T-cell (primary cell): ENCODE measurements at regions not wholly inside any gene's neighbourhood (a gene's known extent, or its start where the extent isn't known, plus 50 kb on each side); places are given as distances from the start of the nearest gene placed in this dataset.

Experiments
- ATAC-seq, 4 experiments: fragments of 200-7000 bp in 3 of 4; fragments of 150-1000 bp in 1 of 4; cut with Tn5 transposase; replicated peaks in 1 of 4; 1 replicate in 3 of 4; 2 replicates in 1 of 4; pipeline ENCODE4 v1.10.0; 2021; ENCODE audit warnings: moderate library complexity in 3 of 4, mild to moderate bottlenecking in 2 of 4, moderate number of reproducible peaks in 1 of 4
- CTCF ChIA-PET, 2 donors: fragments of 300-600 bp; sonication (Branson Sonifier 250); formaldehyde crosslinking; loops; one replicate each; lab custom pipeline; 2022; ENCODE audit warnings: antibody characterized with exemption in 2 of 2; lab: Charles Lee
- POLR2A ChIA-PET, 2 donors: fragments of 300-600 bp; sonication (Branson Sonifier 250); formaldehyde crosslinking; loops; one replicate each; lab custom pipeline; 2022; ENCODE audit warnings: antibody characterized with exemption in 2 of 2; lab: Charles Lee
- DNase-seq, 35 experiments: peaks; one replicate each; pipeline versions ENCODE4 v3.0.0 to v3.0.0-alpha.2; 2013 to 2023
- H3K27ac ChIP-seq: one replicate; pipeline ENCODE4 v1.5.1; 2013; ENCODE audit warnings: low read length
- H3K27me3 ChIP-seq, 2 experiments: replicated peaks in 1 of 2; 1 replicate in 1 of 2; 2 replicates in 1 of 2; pipeline versions ENCODE4 v1.6.1 to v1.7.0; 2013; ENCODE audit warnings: low read length in 1 of 2, mixed read lengths in 1 of 2; ENCODE audit not compliant: control insufficient read depth in 2 of 2, insufficient read depth in 2 of 2; ENCODE audit errors: extremely low read depth in 1 of 2
- H3K36me3 ChIP-seq, 2 donors: 1 replicate in 1 of 2; 2 replicates in 1 of 2; pipeline versions ENCODE4 v1.6.1 to v1.7.0; 2013; ENCODE audit warnings: low read length in 1 of 2; ENCODE audit not compliant: control insufficient read depth in 2 of 2, insufficient read depth in 1 of 2; ENCODE audit errors: extremely low read depth in 1 of 2
- H3K4me1 ChIP-seq, 2 experiments: 1 replicate in 1 of 2; 2 replicates in 1 of 2; pipeline versions ENCODE4 v1.6.1 to v1.7.0; 2013; ENCODE audit warnings: low read length in 2 of 2, mixed read lengths in 1 of 2; ENCODE audit not compliant: insufficient read depth in 2 of 2, control insufficient read depth in 1 of 2; ENCODE audit errors: extremely low read depth in 1 of 2
- H3K4me3 ChIP-seq, 2 donors: 1 replicate in 1 of 2; 2 replicates in 1 of 2; pipeline versions ENCODE4 v1.5.1 to v1.7.0; 2013; ENCODE audit warnings: mild to moderate bottlenecking in 2 of 2, low read length in 1 of 2, moderate library complexity in 1 of 2; ENCODE audit not compliant: control insufficient read depth in 1 of 2; ENCODE audit errors: extremely low read depth in 1 of 2
- H3K9me3 ChIP-seq: 2 replicates; pipeline ENCODE4 v1.7.0; 2013
- H3K27ac Mint-ChIP-seq, 2 donors: one replicate each; pipeline ENCODE4 v1.8.0; 2020 to 2021; ENCODE audit warnings: mild to moderate bottlenecking in 2 of 2, mixed read lengths in 2 of 2
- H3K27me3 Mint-ChIP-seq, 2 donors: one replicate each; pipeline ENCODE4 v1.8.0; 2021 to 2022; ENCODE audit warnings: mixed read lengths in 2 of 2
- H3K36me3 Mint-ChIP-seq: one replicate; pipeline ENCODE4 v1.8.0; 2021; ENCODE audit warnings: mixed read lengths
- H3K4me1 Mint-ChIP-seq, 3 donors: one replicate each; pipeline ENCODE4 v1.8.0; 2020 to 2022; ENCODE audit warnings: mixed read lengths in 3 of 3, mild to moderate bottlenecking in 1 of 3
- H3K4me3 Mint-ChIP-seq, 3 donors: one replicate each; pipeline ENCODE4 v1.8.0; 2020 to 2022; ENCODE audit warnings: mild to moderate bottlenecking in 3 of 3, mixed read lengths in 3 of 3, moderate library complexity in 3 of 3
- H3K9me3 Mint-ChIP-seq, 3 donors: one replicate each; pipeline ENCODE4 v1.8.0; 2020 to 2022; ENCODE audit warnings: mixed read lengths in 3 of 3
- WGBS: methylation state at CpG from one replicate; pipeline ENCODE4 v1.1.5; 2013; ENCODE audit warnings: missing lambda C conversion rate; ENCODE audit not compliant: insufficient coverage; 5-methylcytosine and 5-hydroxymethylcytosine counted together

DNA sequence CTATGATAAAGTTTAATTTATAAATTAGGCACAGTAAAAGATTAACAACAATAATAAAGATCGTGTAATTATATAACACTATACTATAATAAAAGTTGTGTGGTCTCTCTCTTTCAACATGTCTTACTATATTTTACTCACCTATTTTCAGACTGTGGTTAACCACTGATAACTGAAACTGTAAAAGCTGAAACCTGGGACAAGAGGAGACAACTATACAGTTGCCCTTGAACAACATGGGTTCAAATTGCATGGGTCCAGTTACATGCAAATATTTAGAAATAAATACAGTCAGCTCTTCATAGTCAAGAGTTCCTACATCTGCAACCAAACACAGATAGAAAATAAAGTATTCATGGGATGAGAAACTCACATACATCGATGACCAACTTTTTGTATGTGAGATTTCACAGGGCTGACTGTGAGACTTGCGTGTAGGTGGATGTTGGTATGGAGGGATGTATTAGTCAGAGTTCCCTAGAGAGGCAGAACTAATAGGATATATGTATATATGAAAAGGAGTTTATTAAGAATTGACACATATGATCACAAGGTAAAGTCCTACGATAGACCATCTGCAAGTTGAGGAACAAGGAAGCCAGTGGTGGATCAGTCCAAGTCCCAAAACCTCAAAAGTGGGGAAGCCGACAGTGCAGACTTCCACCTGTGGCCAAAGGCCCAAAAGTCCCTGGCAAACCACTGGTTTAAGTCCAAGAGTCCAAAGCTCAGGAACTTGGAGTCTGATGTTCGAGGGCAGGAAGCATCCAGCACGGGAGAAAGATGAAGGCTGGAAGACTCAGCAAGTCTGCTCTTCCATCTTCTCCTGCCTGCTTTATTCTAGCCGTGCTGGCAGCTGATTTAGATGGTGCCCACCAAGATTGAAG is 359.5 kb downstream of the INSC start:
- no peaks in the 10 kb centered on the region for H3K4me1 Mint-ChIP-seq
- no peaks in the 10 kb centered on the region for H3K36me3 ChIP-seq
- POLR2A ChIA-PET = no interaction called here
- no peaks in the 10 kb centered on the region for H3K27me3 ChIP-seq
- no peaks in the 10 kb centered on the region for H3K36me3 Mint-ChIP-seq
- peaks cover 0 to 3% (median 0%) of the 10 kb centered on the region in 3 donors for H3K9me3 Mint-ChIP-seq
- no peak overlapping the region for H3K27ac ChIP-seq
- CTCF ChIA-PET = no interaction called here
- H3K4me3 Mint-ChIP-seq = no peak overlapping the region
- DNase-seq (no peak), ATAC-seq (no peak)
- H3K4me1 ChIP-seq = no peaks in the 10 kb centered on the region
- no peaks in the 10 kb centered on the region for H3K9me3 ChIP-seq
- WGBS = 78% methylated on average over 6 of the region's 8 CpGs
- no peak overlapping the region for H3K27ac Mint-ChIP-seq
- no peak overlapping the region for H3K4me3 ChIP-seq
- no peaks in the 10 kb centered on the region for H3K27me3 Mint-ChIP-seq

DNA sequence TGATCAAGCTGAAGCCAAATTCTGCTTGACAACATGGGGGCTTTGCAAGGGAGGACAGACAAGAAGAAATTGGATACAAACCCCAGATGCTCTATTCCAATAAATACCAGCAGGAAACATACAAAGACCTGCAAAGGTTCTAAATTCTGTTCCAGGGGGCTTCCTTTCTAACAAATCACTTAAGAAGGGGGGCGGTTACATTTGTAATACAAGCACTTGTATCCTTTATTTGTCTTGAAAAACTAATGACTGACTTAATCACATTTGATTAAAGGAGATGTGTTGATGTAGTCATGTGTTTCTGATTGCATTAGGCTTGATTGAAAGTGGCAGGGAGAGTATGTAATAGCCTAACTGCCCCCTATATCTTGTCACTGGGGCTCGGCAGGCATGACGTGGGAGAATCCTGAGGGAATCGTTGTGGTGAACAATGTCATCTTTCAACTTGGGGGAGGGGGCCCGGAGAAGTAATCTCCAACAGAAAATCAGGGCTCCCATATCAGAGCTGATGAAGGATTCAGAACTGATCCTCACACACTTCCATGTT is 361.7 kb downstream of the INSC start:
- ATAC-seq (no peak), DNase-seq (no peak)
- H3K9me3 Mint-ChIP-seq = no peaks in the 10 kb centered on the region
- WGBS = no CpG with 5 or more reads among the region's 5 CpGs
- CTCF ChIA-PET = no interaction called here
- Histone ChIP-seq H3K4me3 (no peak overlapping the region), H3K36me3 (no peaks in the 10 kb centered on the region), H3K9me3 (no peaks in the 10 kb centered on the region), H3K27ac (no peak overlapping the region), H3K27me3 (no peaks in the 10 kb centered on the region), H3K4me1 (no peaks in the 10 kb centered on the region)
- no peaks in the 10 kb centered on the region for H3K36me3 Mint-ChIP-seq
- POLR2A ChIA-PET = no interaction called here
- no peak overlapping the region for H3K27ac Mint-ChIP-seq
- H3K27me3 Mint-ChIP-seq = no peaks in the 10 kb centered on the region
- H3K4me3 Mint-ChIP-seq = no peak overlapping the region
- no peaks in the 10 kb centered on the region for H3K4me1 Mint-ChIP-seq

DNA sequence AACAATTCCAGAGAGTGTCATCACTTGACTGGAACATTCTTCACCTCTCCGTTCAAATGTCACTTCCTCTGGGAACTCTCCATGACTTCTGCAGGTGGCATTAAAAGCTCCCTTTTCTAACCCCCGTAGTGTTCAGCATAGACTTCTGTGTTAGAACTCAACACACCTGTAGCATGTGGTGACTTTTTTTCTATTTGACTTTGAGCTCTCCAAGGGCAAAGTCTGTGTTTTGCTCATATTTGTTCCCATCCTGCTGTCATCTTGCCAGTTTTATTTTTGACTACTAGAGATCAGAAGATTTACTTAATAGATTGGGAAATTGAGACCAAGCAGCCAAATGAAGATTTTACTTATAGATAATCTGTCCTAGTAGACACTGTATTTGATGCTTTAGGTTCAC is 367.1 kb downstream of the INSC start:
- H3K9me3 Mint-ChIP-seq = no peaks in the 10 kb centered on the region
- Histone ChIP-seq H3K4me1 (no peaks in the 10 kb centered on the region), H3K9me3 (no peaks in the 10 kb centered on the region), H3K27ac (no peak overlapping the region), H3K4me3 (no peak overlapping the region), H3K36me3 (no peaks in the 10 kb centered on the region), H3K27me3 (no peaks in the 10 kb centered on the region)
- WGBS = no CpG with 5 or more reads among the region's 2 CpGs
- H3K27me3 Mint-ChIP-seq = no peaks in the 10 kb centered on the region
- DNase-seq (no peak), ATAC-seq (no peak)
- no peak overlapping the region for H3K27ac Mint-ChIP-seq
- H3K4me1 Mint-ChIP-seq = no peaks in the 10 kb centered on the region
- POLR2A ChIA-PET = no interaction called here
- H3K36me3 Mint-ChIP-seq = no peaks in the 10 kb centered on the region
- no peak overlapping the region for H3K4me3 Mint-ChIP-seq
- CTCF ChIA-PET = no interaction called here

DNA sequence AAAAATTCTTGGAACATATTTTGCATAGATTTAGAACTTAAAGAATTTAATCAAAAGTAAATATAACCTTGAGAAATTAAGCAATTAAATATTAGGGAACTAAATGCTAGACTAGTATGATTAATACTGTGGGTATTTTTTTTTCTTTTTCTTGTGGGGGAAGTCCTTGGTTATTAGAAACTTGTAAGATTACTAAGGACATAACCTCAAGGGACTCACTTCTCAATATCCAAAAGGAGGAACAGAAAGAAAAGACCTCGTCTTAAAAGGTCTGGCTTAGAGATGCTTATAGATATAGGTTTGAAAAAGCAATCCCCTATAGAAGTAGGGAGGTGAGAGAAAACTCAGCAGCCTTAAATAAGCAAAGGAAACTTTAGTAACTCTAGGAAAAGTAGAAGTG is 368.5 kb downstream of the INSC start:
- no peak for DNase-seq
- Histone ChIP-seq H3K36me3 (no peaks in the 10 kb centered on the region), H3K9me3 (no peaks in the 10 kb centered on the region), H3K27ac (no peak overlapping the region), H3K4me3 (no peak overlapping the region), H3K4me1 (no peaks in the 10 kb centered on the region), H3K27me3 (no peaks in the 10 kb centered on the region)
- Mint-ChIP-seq H3K9me3 (no peaks in the 10 kb centered on the region), H3K4me3 (no peak overlapping the region), H3K27ac (no peak overlapping the region), H3K36me3 (no peaks in the 10 kb centered on the region), H3K4me1 (no peaks in the 10 kb centered on the region), H3K27me3 (no peaks in the 10 kb centered on the region)
- WGBS = no CpG with 5 or more reads among the region's 1 CpG
- ATAC-seq = no peak
- CTCF ChIA-PET = no interaction called here
- POLR2A ChIA-PET = no interaction called here

DNA sequence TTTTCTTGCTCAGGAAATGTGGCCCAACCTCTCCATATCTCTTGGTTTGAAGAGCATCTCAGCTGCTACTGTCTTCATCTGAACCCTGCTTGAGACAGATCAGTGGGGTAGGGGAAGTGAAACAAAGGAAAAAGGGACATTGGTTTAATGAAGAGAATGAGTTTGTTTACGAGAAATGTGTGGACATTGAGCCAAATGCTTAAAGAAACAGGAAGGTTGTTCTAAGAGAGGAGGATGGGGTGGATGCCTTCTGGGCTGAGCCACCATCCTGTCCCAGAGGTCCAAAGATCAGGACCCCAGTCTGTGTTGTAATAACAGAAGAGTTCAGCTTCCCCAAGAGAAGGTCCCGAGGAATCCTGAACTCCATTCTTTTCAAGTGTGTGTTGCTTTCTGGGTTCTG is 369.7 kb downstream of the INSC start:
- no peaks in the 10 kb centered on the region for H3K36me3 Mint-ChIP-seq
- Histone ChIP-seq H3K36me3 (no peaks in the 10 kb centered on the region), H3K4me3 (no peak overlapping the region), H3K27ac (no peak overlapping the region), H3K27me3 (no peaks in the 10 kb centered on the region), H3K4me1 (no peaks in the 10 kb centered on the region), H3K9me3 (no peaks in the 10 kb centered on the region)
- H3K4me3 Mint-ChIP-seq = no peak overlapping the region
- DNase-seq (no peak), ATAC-seq (no peak)
- H3K9me3 Mint-ChIP-seq = no peaks in the 10 kb centered on the region
- no peaks in the 10 kb centered on the region for H3K27me3 Mint-ChIP-seq
- WGBS = 55% methylated on average over 2 of the region's 2 CpGs
- H3K4me1 Mint-ChIP-seq = no peaks in the 10 kb centered on the region
- no peak overlapping the region for H3K27ac Mint-ChIP-seq
- CTCF ChIA-PET = no interaction called here
- POLR2A ChIA-PET = no interaction called here

DNA sequence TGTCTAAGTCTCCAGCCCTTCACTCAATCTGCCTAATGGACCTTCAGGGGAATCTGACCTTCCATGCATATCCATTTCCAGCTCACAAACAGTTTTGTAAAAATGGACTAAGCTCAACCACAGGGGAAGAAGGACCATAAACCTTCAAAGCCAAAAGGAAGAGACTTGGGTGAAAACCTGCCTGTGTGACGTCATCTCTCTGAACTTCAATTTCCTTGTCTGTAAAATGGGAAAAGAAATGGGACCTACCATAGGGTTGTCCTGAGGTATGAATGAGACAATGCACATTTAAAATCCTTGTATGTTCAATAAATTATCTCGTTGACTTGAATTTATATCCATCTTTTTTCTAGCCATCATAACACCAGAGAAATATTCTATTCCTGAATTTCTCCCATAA is 370.7 kb downstream of the INSC start:
- Mint-ChIP-seq H3K4me1 (no peaks in the 10 kb centered on the region), H3K27me3 (no peaks in the 10 kb centered on the region), H3K9me3 (no peaks in the 10 kb centered on the region), H3K27ac (no peak overlapping the region), H3K36me3 (no peaks in the 10 kb centered on the region), H3K4me3 (no peak overlapping the region)
- CTCF ChIA-PET = no interaction called here
- no peaks in the 10 kb centered on the region for H3K9me3 ChIP-seq
- H3K27ac ChIP-seq = no peak overlapping the region
- no peak overlapping the region for H3K4me3 ChIP-seq
- DNase-seq (no peak), ATAC-seq (no peak)
- no peaks in the 10 kb centered on the region for H3K4me1 ChIP-seq
- no peaks in the 10 kb centered on the region for H3K27me3 ChIP-seq
- H3K36me3 ChIP-seq = no peaks in the 10 kb centered on the region
- POLR2A ChIA-PET = no interaction called here
- no CpG with 5 or more reads among the region's 2 CpGs for WGBS
